KMS-11 (cell line): ENCODE measurements at regions not wholly inside any gene's neighbourhood (a gene's known extent, or its start where the extent isn't known, plus 50 kb on each side); places are given as distances from the start of the nearest gene placed in this dataset.
A peak's percentile ranks its signal among the peaks of the same experiment; 100 is the strongest.

Experiments used
- H2AFZ ChIP-seq: fragments of 200-600 bp; sonication (generic); 2 replicates; pipeline ENCODE4 v1.6.1; 2016; ENCODE audit warnings: antibody characterized with exemption, mixed run types, low read depth
- H3K27ac ChIP-seq: fragments of 200-600 bp; sonication (generic); 2 replicates; pipeline ENCODE4 v1.6.1; 2016; ENCODE audit warnings: mild to moderate bottlenecking, mixed run types
- H3K27me3 ChIP-seq: fragments of 200-600 bp; sonication (generic); 2 replicates; pipeline ENCODE4 v1.6.1; 2017; ENCODE audit warnings: mild to moderate bottlenecking, low read depth, mixed run types, moderate library complexity; ENCODE audit not compliant: insufficient read depth
- H3K36me3 ChIP-seq: fragments of 200-600 bp; sonication (generic); 2 replicates; pipeline ENCODE4 v1.6.1; 2017; ENCODE audit warnings: mild to moderate bottlenecking, mixed run types; ENCODE audit not compliant: insufficient read depth
- H3K4me1 ChIP-seq: fragments of 200-600 bp; sonication (generic); 2 replicates; pipeline ENCODE4 v1.6.1; 2016; ENCODE audit warnings: mild to moderate bottlenecking, low read depth, mixed run types; ENCODE audit not compliant: poor library complexity, severe bottlenecking
- H3K4me2 ChIP-seq: fragments of 200-600 bp; sonication (generic); 2 replicates; pipeline ENCODE4 v1.7.0; 2016; ENCODE audit warnings: mild to moderate bottlenecking, mixed run types
- H3K4me3 ChIP-seq: fragments of 200-600 bp; sonication (generic); IDR thresholded peaks from 2 replicates; pipeline ENCODE4 v1.6.1; 2017; ENCODE audit warnings: low read depth, low read length, mixed read lengths; ENCODE audit not compliant: insufficient read depth
- H3K79me2 ChIP-seq: fragments of 200-600 bp; sonication (generic); 2 replicates; pipeline ENCODE4 v1.6.1; 2016; ENCODE audit warnings: low read depth, mixed run types; ENCODE audit not compliant: insufficient read depth
- H3K9ac ChIP-seq: fragments of 200-600 bp; sonication (generic); 2 replicates; pipeline ENCODE4 v1.6.1; 2016; ENCODE audit warnings: mild to moderate bottlenecking, mixed run types
- H4K20me1 ChIP-seq: fragments of 200-600 bp; sonication (generic); 2 replicates; pipeline ENCODE4 v1.6.1; 2016; ENCODE audit warnings: mild to moderate bottlenecking, mixed run types; ENCODE audit not compliant: insufficient read depth
- CTCF ChIP-seq: fragments of 200-600 bp; sonication (generic); conservative IDR thresholded peaks from 2 replicates; pipeline ENCODE4 v1.6.1; 2017; ENCODE audit warnings: low read depth, mild to moderate bottlenecking, antibody characterized with exemption, low read length, moderate library complexity, mixed read lengths

- no peaks in the 10 kb centered on the region for H3K27me3 ChIP-seq
- no peaks in the 10 kb centered on the region for H3K79me2 ChIP-seq
- TF ChIP-seq CTCF: no peak
- H3K4me1 ChIP-seq: peaks cover 6% of the 10 kb centered on the region
- no peak overlapping the region for H3K4me2 ChIP-seq
- H3K4me3 ChIP-seq: no peak overlapping the region
- no peak overlapping the region for H2AFZ ChIP-seq
- H3K36me3 ChIP-seq: no peaks in the 10 kb centered on the region
- no peak overlapping the region for H3K9ac ChIP-seq
- H4K20me1 ChIP-seq: no peaks in the 10 kb centered on the region
- H3K27ac ChIP-seq: no peak overlapping the region
Observed at GRCh38 chrX:118251271-118251670, 94.6 kb upstream of the WDR44 start.

- no peaks in the 10 kb centered on the region for H3K36me3 ChIP-seq
Observed at GRCh38 chrX:118252967-118253366, 92.9 kb upstream of the WDR44 start.

GRCh38 chrX:118254611-118255010, 91.3 kb upstream of the WDR44 start:
- Histone ChIP-seq H3K36me3 (no peaks in the 10 kb centered on the region), H3K9ac (no peak overlapping the region), H4K20me1 (no peaks in the 10 kb centered on the region), H2AFZ (no peak overlapping the region), H3K4me1 (peaks cover 6% of the 10 kb centered on the region), H3K79me2 (no peaks in the 10 kb centered on the region), H3K4me2 (no peak overlapping the region), H3K4me3 (no peak overlapping the region), H3K27ac (no peak overlapping the region), H3K27me3 (no peaks in the 10 kb centered on the region)
- peak; percentile 69 for TF ChIP-seq CTCF

More at GRCh38 chrX:118252967-118253366, 92.9 kb upstream of the WDR44 start:
- Histone ChIP-seq H4K20me1 (no peaks in the 10 kb centered on the region), H3K9ac (no peak overlapping the region), H3K27me3 (no peaks in the 10 kb centered on the region), H3K4me2 (no peak overlapping the region), H3K27ac (no peak overlapping the region), H3K79me2 (no peaks in the 10 kb centered on the region), H3K4me1 (peaks cover 6% of the 10 kb centered on the region), H2AFZ (no peak overlapping the region), H3K4me3 (no peak overlapping the region)
- TF ChIP-seq CTCF: no peak

- Histone ChIP-seq H3K27ac (no peak overlapping the region), H3K36me3 (no peaks in the 10 kb centered on the region), H3K4me3 (no peak overlapping the region), H4K20me1 (no peaks in the 10 kb centered on the region), H3K27me3 (no peaks in the 10 kb centered on the region), H2AFZ (no peak overlapping the region), H3K4me1 (peaks cover 6% of the 10 kb centered on the region), H3K4me2 (no peak overlapping the region), H3K9ac (no peak overlapping the region), H3K79me2 (no peaks in the 10 kb centered on the region)
- no peak for TF ChIP-seq CTCF
Observed at GRCh38 chrX:118255921-118256320, 90.0 kb upstream of the WDR44 start.

GRCh38 chrX:118257781-118258180, 88.1 kb upstream of the WDR44 start:
- Histone ChIP-seq H3K4me2 (no peak overlapping the region), H2AFZ (no peak overlapping the region), H3K4me3 (no peak overlapping the region), H3K9ac (no peak overlapping the region), H3K4me1 (no peaks in the 10 kb centered on the region), H3K27ac (no peak overlapping the region), H3K27me3 (no peaks in the 10 kb centered on the region), H3K79me2 (no peaks in the 10 kb centered on the region), H3K36me3 (no peaks in the 10 kb centered on the region), H4K20me1 (no peaks in the 10 kb centered on the region)
- TF ChIP-seq CTCF: no peak
